ENCODE measurements at regions not wholly inside any gene's neighbourhood (a gene's known extent, or its start where the extent isn't known, plus 50 kb on each side); places are given as distances from the start of the nearest gene placed in this dataset.
A peak's percentile ranks its signal among the peaks of the same experiment; 100 is the strongest.

DNA sequence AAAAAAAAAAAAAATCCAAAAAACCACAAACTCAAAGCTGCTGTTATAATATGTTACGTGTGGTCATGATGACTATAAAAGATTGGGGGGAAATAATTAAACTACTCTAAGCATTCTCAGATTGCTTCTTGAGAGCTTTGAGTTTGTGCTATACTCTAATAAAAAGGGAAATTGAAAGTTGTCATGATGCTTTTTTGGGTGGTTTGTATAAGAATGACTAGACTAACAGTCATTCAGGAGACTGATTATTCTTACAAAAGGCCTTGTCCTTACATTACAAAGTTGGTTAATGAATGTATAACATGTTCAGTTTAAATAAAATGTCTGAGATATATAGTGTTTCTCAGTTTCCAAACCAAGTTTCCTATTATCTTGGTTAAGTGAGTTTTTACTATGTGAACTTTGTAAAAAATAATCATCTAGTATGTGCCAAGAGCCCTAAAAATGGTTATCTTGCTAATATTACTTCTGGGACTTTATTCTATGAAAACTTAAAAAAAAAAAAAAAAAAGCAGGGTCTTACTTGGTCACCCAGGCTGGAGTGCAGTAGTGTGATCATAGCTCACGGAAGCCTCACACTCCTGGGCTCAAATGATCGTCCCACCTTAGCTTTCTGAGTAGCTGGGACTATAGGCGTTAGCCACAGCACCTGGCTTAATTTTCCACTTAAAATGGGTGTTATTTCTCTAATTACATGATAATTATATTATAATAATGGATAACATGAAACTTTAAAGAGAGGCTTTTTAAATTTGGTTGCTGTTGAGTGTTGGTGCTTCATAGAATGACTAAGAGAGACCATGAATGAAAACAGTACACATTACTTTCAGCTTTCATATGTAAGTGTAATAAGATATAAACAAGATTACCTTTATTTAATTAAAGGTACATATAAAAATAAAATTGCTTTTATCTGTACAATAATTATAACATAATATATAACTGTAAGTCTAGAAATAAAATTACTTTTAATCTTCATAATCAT is 459.6 kb upstream of the RGS6 start:
- DNase-seq: no peak

DNA sequence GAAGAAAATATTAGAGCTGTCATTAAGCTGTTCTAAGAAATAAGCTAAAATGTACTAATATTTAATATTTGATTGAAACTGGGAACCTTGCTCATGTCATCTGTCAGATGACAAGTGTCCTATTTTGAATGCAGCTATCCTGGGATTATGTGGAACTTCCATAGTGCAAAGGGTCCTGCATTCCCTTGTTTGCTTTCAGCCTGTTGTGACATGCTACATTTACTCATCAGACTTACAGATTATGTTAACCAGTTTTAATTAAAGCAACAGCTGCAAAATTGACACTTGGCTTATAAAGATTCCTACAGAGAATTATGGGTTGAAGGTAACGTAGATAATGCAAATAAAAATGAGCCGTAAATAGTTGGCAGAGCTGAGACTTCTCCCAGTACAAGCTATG is 458.4 kb upstream of the RGS6 start:
- DNase-seq: no peak

- DNase-seq: no peak
These were observed 457.6 kb upstream of the RGS6 start for GRCh38 chr14:71474301-71475265.

DNA sequence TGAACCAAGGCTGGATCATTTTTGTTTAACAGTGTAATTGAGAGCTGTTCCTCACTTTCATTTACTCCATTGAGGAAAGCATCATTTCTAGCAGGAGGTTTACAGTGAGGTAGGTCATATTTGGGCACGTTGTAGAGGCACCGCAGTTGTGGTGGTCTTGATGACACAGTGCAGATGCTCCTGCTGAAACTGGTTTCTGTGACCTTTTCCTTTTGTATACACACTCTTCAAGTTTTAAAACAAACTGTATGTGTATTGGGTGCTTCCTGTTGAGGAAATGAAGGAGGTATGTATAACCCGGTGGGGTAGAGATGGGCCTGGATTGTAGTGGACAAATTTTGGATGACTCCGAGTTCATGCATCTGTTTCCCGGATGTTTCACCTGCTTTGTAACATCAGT is 456.3 kb upstream of the RGS6 start:
- no peak for DNase-seq

DNA sequence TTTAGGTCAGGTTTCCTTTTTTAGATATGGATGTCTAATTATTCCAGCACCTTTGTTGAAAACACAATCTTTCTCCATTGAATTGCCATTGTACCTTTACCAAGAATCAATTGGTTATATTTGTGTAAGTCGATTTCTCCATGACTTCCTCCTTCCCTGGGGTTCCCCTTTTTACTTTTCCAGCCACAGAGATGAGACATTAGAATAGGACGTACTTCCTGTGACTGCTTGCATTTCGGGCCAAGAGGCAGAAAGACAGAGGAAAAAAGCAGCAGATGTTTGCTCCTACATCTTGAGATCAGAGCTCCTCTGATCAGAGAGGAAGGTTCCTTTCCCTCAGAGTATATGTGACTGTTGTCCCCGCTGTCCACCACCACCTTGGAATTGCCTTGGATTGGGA is 453.7 kb upstream of the RGS6 start:
- peak; percentile 34 for DNase-seq

DNA sequence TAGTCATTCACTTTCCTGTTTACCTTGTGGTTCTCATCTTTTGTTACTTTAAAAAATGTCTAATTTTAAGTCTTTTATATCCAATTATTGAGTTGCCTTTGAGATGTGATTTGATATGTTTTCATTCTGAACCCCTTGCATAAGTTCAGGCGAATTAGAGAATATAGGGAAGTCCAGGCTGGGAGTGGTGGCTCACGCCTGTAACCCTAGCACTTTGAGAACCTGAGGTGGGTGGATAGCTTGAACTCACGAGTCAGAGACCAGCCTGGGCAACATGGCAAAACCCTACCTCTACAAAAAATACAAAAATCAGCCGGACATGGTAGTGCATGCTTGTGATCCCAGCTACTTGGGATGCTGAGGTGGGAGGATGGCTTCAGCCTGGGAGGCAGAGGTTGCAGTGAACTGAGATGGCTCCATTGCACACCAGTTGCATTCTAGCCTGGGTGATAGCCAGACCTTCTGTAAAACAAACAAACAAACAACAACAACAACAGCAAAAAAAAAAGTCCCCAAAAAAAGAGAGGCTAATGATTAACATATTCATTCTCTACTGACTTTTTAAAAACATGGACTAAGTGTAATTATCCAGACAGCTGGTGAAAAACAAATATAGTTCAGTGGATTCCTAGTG is 451.1 kb upstream of the RGS6 start:
- no peak for DNase-seq

- peak; percentile 19 for DNase-seq
These were observed 449.6 kb upstream of the RGS6 start for GRCh38 chr14:71482671-71483070.

- DNase-seq: no peak
These were observed 449.1 kb upstream of the RGS6 start for GRCh38 chr14:71483154-71483553.

DNA sequence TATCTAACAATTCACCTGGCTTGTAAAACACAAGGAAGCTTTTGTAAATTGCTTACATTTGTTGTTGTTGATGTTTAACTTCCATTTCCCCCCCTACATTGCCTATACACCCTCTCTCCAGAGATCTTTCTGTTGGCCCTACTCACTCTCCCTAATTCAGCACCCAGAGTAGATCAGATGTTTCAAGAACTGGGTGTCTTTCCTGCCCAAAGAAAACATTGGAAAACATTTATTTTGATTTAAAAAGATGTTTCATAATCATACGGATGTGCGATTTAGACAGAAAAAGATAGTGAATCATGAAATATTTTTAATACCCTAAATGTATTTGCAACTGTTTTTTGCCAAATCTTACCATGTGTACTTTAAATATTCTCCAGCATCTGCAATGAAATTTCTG is 446.4 kb upstream of the RGS6 start:
- no peak for DNase-seq

DNA sequence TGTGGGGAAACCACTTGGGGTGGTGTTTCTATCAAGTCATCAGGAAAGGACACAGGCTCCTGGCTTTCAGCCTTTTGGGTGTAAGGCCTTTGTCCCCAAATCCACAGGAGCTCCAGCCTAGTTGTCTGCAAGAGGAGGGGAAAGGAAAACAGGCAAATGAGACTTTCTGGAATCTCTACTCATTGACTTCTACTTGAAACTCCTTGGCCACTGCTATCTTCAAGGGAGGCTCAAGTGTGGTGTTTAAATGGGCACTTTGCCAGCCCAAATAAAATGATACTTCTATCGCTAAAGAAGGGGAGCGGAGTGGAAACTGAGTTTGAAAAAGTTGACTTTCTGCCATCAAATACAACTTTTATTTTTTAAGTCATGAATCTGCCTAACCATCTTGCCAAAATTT is 445.9 kb upstream of the RGS6 start:
- no peak for DNase-seq

DNA sequence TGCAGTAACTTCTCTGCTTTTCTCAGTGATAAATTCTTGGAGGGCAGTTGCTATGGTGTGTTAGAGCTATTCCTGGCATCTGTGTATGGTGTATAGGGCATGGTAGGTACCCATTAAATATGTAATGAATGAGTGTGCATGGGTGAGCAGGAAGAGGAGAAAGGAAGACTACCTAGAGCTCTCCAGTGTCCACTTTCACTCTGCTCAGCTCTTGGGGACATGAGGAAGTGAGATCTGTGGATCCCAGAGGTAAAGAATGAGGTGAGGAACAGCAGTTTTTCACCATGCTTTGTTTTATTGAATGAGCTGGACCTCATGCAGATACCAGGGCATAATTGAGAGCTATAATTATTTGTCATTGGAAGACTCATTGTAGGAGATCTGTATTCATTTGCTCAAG is 444.8 kb upstream of the RGS6 start:
- DNase-seq: no peak

DNA sequence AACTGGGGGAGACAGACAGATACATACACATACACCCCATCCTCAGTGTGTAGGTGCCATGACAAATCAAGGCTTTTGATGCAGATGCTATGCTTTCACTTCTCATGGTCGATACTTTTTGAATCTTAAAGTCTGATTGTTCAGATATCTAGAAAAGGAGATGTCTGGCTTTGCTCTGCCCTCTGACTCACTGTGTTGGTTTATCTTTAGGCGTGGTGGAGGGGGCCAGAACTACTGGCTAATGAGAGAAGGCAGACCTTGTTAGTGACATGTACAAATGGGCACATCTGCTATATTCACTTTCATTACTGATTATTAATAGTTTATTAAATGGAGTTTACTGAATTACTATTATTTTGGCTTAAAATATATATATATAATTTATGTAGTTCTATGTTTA is 444.3 kb upstream of the RGS6 start:
- DNase-seq: no peak

- DNase-seq: peak; percentile 49
These were observed 443.5 kb upstream of the RGS6 start for GRCh38 chr14:71488703-71489191.

GRCh38 chr14:71489742-71490141 is 442.5 kb upstream of the RGS6 start:
- DNase-seq: no peak

GRCh38 chr14:71491931-71492330 is 440.3 kb upstream of the RGS6 start:
- DNase-seq: peak; percentile 26

- no peak for DNase-seq
These were observed 439.9 kb upstream of the RGS6 start for GRCh38 chr14:71492346-71492745.

GRCh38 chr14:71497645-71498086 is 434.6 kb upstream of the RGS6 start:
- DNase-seq: peak; percentile 50

- DNase-seq: peak; percentile 77
These were observed 434.0 kb upstream of the RGS6 start for GRCh38 chr14:71498212-71498611.

- DNase-seq: no peak
These were observed 433.2 kb upstream of the RGS6 start for GRCh38 chr14:71499018-71499417.

DNA sequence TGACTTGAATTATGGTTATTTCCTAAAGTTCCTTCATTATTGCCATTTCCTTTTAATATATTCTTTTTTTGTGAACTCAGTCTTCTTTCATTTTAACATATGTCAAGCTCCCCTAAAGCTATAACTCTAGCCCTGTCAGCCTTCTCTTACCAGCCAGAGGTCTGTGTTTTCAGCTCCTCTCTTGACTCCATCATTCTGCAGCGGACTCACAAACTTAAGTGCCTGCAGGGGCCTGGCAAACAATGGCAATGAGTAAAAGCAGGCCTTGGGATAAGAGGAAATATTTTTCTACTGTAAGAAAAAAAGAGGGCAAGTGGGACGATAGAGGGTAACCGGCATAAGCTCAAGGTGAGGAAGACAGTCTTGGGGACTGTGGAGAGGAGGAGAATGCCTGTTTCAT is 424.5 kb upstream of the RGS6 start:
- no peak for DNase-seq

DNA sequence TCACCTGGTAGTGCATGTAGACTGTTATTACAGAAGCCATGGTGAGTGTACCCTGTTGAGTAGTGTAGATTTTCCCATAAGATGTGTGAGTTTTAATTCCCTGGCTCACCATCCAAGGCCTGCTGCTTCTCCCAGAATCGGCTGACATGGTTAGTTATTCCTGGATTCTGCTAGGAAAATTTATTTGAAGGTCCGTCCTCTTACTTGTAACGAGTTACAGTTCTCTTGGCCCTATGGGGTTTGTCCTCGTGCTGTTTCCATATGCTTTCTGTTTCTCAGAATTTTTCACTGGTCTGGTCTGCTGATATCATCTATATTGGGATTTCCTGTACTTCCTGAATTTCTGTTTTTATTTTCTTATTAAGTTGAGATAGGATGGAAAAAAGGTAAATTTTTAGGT is 423.3 kb upstream of the RGS6 start:
- peak; percentile 54 for DNase-seq

GRCh38 chr14:71511152-71511551 is 421.1 kb upstream of the RGS6 start:
- no peak for DNase-seq

All from hindlimb muscle (tissue), 1 donor.